Uterus (tissue), 3 donors: ENCODE measurements at regions not wholly inside any gene's neighbourhood (a gene's known extent, or its start where the extent isn't known, plus 50 kb on each side); places are given as distances from the start of the nearest gene placed in this dataset.

ENCODE experiments used
- DNase-seq, 2 donors: peaks; one replicate each; pipeline ENCODE4 v3.0.0-alpha.2; 2019 to 2020
- H3K27ac ChIP-seq, 2 donors: fragments of 200-600 bp; sonication (generic); 1 replicate in 1 of 2; 2 replicates in 1 of 2; pipeline ENCODE4 v1.5.1; 2016 to 2018
- H3K27me3 ChIP-seq, 2 donors: fragments of 200-600 bp; sonication (generic); one replicate each; pipeline ENCODE4 v1.5.1; 2018 to 2019; ENCODE audit warnings: control low read depth in 1 of 2
- H3K36me3 ChIP-seq, 2 donors: fragments of 200-600 bp; sonication (generic); one replicate each; pipeline ENCODE4 v1.5.1; 2019; ENCODE audit warnings: control low read depth in 1 of 2
- H3K4me1 ChIP-seq, 2 donors: fragments of 200-600 bp; sonication (generic); one replicate each; pipeline ENCODE4 v1.5.1; 2018 to 2019; ENCODE audit warnings: control low read depth in 1 of 2
- H3K4me3 ChIP-seq, 2 donors: fragments of 200-600 bp; sonication (generic); 1 replicate in 1 of 2; 2 replicates in 1 of 2; pipeline ENCODE4 v1.5.1; 2018 to 2019; ENCODE audit warnings: mild to moderate bottlenecking in 1 of 2
- H3K9me3 ChIP-seq, 2 donors: fragments of 200-600 bp; sonication (generic); one replicate each; pipeline ENCODE4 v1.5.1; 2019; ENCODE audit warnings: control low read depth in 1 of 2
- CTCF ChIP-seq, 4 experiments: fragments of 200-600 bp in 2 of 4; fragments of 450-650 bp in 2 of 4; sonication (generic) in 2 of 4; IDR thresholded peaks; one replicate each; pipeline ENCODE4 v1.5.1; 2016 to 2019; ENCODE audit warnings: antibody characterized with exemption in 4 of 4, mild to moderate bottlenecking in 2 of 4, moderate library complexity in 1 of 4
- POLR2A ChIP-seq, 2 donors: fragments of 450-650 bp; IDR thresholded peaks; one replicate each; pipeline ENCODE4 v1.6.1; 2016; ENCODE audit warnings: antibody characterized with exemption in 2 of 2, mild to moderate bottlenecking in 1 of 2, moderate library complexity in 1 of 2
- intact Hi-C: fragments of 100-400 bp; cut with DNase I; formaldehyde crosslinking; loops from one replicate; pipeline ENCODE4 v1.15.1; 2023; ENCODE audit warnings: low total_unique reads
- donor health status: DM: yes; HTN: yes; CAD: no.

- Histone ChIP-seq H3K27me3 (no peaks in the 10 kb centered on the region), H3K4me3 (no peak overlapping the region), H3K27ac (no peak overlapping the region), H3K36me3 (no peaks in the 10 kb centered on the region), H3K4me1 (no peaks in the 10 kb centered on the region), H3K9me3 (no peaks in the 10 kb centered on the region)
- TF ChIP-seq CTCF (IDR thresholded peaks at IDR 0.05) (no peak), POLR2A (IDR thresholded peaks at IDR 0.05) (no peak)
- intact Hi-C loops: no loop called here
- DNase-seq: no peak
Observed at GRCh38 chr5:113673041-113673440, 159.5 kb downstream of the YTHDC2 start.

GRCh38 chr5:113675166-113675565 lies 161.7 kb downstream of the YTHDC2 start:
- Histone ChIP-seq H3K9me3 (no peaks in the 10 kb centered on the region), H3K27ac (no peak overlapping the region), H3K4me3 (no peak overlapping the region), H3K27me3 (no peaks in the 10 kb centered on the region), H3K4me1 (no peaks in the 10 kb centered on the region), H3K36me3 (no peaks in the 10 kb centered on the region)
- no peak for TF ChIP-seq CTCF (IDR thresholded peaks at IDR 0.05)
- intact Hi-C loops: no loop called here
- DNase-seq: no peak

GRCh38 chr5:113678202-113678601 lies 164.7 kb downstream of the YTHDC2 start:
- TF ChIP-seq POLR2A (IDR thresholded peaks at IDR 0.05) (no peak), CTCF (IDR thresholded peaks at IDR 0.05) (no peak)
- Histone ChIP-seq H3K27me3 (no peaks in the 10 kb centered on the region), H3K36me3 (no peaks in the 10 kb centered on the region), H3K27ac (no peak overlapping the region), H3K9me3 (no peaks in the 10 kb centered on the region), H3K4me3 (no peak overlapping the region), H3K4me1 (no peaks in the 10 kb centered on the region)
- no peak for DNase-seq
- intact Hi-C loops: no loop called here

GRCh38 chr5:113678924-113679575 lies 165.6 kb downstream of the YTHDC2 start:
- H3K36me3 ChIP-seq: no peaks in the 10 kb centered on the region
- intact Hi-C loops: no loop called here
- TF ChIP-seq CTCF (IDR thresholded peaks at IDR 0.05) (peak; percentile 34 to 65 (median 50)), POLR2A (IDR thresholded peaks at IDR 0.05) (no peak)
- H3K27ac ChIP-seq: no peak overlapping the region
- no peak overlapping the region for H3K4me3 ChIP-seq
- H3K4me1 ChIP-seq: no peaks in the 10 kb centered on the region
- H3K27me3 ChIP-seq: no peaks in the 10 kb centered on the region
- H3K9me3 ChIP-seq: no peaks in the 10 kb centered on the region
- DNase-seq: no peak

GRCh38 chr5:113680534-113680933 lies 167.0 kb downstream of the YTHDC2 start:
- intact Hi-C loops: no loop called here
- Histone ChIP-seq H3K36me3 (no peaks in the 10 kb centered on the region), H3K9me3 (no peaks in the 10 kb centered on the region), H3K27ac (no peak overlapping the region), H3K4me3 (no peak overlapping the region), H3K4me1 (no peaks in the 10 kb centered on the region), H3K27me3 (no peaks in the 10 kb centered on the region)
- no peak for TF ChIP-seq CTCF (IDR thresholded peaks at IDR 0.05)
- TF ChIP-seq POLR2A (IDR thresholded peaks at IDR 0.05): no peak
- DNase-seq: no peak
